ENCODE measurements at regions not wholly inside any gene's neighbourhood (a gene's known extent, or its start where the extent isn't known, plus 50 kb on each side); places are given as distances from the start of the nearest gene placed in this dataset.

DNA sequence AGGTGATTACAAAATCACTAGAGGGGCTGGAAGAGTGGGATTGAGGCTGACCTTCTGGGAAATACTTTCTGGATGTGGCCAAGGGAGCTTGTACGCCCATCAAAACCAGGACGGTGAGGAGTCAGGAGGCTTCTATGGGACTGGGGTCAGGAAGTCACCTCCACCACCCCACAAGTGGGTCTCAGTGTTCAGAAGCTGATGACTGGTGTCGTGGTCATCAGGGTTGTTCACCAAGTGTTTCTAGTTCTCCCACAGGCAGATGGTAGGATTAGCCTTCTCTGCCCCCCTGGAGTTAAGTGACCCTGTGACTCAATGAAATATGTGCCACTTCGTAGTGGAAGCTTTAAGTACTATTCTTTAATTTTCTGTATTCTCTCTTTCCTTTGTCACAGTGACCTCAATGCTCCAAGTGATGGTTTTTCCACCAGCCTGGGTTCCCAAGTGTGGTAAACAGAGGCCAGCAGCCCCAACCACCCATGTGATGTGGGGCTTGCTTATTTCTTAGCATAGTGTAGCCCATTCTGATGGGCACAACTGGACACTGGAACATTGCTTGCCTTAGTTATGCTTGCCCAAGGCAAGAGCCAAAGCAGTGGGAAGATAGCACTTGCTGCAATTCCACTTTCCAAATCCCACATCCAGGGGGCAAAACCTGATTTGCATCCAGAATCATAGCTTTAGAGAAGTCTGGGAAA lies 258.8 kb downstream of the CYP26B1 start:
- DNase-seq: no peak

DNA sequence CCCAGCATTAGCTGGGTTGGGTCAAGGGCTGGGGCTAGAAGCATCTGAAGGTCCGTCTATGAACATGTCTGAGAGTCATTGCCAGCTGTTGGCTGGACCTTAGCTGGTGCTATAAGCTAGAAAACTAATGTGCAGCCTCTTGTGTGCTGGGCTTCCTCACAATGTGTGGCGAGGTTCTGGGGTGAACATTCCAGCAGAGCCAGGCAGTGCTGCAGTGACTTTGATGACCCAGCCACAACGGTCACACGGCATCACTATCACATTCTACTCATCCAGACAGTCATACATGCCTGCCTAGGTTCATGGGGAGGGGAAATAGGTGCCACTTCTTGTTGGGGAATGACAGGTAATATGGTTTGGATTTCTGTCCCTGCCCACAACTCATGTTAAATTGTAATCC lies 260.5 kb downstream of the CYP26B1 start:
- no peak for DNase-seq

DNA sequence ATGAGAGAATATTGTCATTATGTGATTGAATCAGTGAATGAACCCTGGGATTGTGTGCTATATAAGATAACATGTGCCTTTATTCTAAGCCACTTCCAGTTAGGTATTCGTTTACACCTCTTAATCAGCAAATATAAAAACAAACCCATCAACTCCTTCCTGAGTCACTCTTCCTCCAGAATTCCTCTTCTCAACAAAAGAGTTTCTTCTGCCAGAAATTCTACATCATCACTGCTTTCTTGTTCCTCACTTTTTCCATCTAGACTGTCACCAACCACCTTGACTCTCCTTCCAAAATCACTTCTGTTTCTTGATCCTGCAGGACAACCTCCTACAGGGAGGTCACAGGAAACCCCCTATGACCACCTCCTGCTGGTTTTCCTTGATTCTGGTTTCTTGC lies 261.4 kb downstream of the CYP26B1 start:
- no peak for DNase-seq

DNA sequence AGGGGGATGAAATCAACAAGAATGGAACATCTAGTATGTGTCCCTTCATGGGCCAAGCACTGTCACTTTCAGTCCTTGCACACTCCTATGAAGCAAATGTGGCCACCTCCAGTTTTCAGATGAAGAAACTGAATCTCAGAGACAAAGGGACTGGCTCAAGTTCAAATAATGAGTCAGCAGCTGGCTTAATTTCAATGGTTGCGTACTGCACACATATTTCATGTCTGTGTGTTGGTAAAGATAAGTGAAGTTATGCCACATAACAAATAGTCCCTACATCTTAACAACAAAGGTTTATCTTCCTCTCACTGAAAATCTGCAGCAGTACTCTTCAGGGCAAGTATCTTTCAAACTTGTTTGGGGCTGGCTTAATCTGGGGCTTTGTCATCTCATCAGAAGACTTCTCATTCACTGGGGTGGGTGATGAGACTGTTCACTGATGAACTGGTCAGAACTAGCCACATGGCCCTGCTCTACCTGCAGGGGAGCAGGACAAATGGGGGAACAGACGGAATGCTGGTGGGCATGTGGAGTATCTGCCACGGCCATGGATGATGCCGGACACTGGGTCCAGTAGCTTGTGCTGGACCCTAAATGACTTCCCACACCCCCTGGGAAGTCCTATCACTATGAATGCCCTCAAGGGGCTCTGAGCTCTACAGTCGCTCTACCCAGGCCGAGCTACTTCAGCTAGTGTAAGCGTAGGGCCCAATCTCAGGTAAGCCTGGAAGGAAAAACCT lies 263.2 kb downstream of the CYP26B1 start:
- DNase-seq: no peak

DNA sequence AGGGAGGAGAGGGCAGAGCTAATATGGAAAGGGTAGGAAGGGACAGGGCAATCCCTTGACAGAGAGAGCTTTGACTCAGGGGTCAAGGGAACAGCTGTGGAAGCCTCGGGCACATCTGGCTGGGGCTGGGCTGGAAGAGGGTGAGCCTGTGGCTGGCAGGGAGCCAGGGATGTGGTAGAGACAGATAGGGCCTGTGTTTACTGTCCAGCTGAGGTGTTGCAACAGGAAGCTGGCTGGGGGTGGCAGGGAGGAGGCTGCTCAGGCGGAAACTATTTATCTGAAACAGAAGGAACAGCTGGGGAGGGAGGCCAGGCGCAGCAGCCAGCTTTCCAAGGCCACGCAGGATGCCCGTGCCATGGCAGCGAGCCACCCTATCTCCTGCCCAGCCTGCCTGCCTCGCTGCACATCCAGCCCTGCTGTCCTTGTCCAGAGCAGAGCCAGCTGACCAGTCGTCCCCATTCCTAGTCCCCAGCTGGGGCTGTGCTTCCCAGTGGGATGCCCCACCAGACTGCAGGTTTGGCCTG lies 264.7 kb downstream of the CYP26B1 start:
- DNase-seq: no peak

DNA sequence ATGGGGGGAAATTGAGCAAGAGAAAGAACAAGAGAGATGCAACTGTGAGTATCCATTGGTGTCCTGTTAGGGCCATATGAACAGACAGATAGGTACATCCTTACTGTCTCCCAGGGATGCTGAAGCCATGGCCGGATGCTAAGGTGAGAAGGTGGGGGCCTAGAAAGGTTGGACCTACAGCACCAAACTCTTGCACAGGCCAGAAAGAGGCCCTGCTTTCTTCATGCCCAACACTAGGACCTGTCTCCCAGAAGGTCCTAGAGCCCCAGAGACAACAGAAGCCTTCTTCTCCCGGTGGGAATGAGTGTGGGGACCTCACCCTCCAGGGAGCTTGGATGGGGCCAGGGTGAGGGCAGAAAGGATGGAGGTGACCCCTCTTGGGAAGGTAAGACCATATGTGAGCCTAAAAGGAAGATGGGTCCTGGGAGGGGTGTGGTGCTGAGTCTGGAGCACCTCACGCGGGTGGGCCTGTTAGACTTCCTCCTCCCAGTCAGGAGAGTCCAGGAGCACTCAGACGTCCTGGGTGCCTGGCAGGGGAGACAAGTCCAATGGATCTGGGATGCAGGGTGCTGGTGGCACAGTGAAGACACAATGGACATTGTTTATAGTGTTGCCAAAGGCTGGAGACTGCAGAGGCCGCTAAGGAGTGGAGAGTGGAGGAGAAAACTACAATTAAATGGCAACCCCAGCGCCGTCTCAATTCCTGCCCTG lies 265.3 kb downstream of the CYP26B1 start:
- no peak for DNase-seq

DNA sequence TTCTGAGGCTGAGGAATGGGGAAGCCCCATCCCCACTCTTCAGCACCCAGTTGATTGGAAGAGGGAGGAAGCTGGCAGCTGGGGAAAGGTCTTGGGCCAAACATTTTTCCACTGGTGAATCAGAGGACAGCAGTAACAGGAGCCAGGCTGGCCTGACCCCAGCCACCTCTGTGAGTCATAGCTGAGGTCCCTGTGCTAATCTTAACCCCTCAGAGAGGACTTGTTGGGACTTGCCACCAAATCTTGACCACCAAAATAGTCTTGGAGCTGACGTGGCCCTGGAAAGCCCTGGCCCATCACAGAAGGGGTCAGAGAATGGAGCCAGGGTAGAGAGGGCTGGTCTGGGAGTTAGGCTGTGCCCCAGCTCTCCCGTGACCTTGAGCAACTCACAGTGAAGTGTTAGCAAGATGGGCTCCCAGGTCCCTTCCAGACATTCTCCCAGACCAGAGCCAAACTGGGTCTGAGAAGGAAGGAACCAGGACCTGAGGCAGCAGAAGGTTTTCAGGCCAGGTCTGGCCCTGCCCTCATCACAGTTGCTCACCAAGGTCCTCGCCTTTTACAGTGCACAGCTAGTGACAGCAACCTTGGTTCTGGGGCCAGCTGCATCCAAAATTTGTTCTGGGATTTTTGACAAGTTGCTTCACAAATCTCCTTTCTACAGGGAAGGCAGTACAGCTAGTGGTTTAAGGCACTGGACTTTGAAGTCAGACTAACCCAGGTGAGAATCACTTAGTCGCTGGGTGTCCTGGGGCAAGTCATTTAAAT lies 266.6 kb downstream of the CYP26B1 start:
- no peak for DNase-seq

DNA sequence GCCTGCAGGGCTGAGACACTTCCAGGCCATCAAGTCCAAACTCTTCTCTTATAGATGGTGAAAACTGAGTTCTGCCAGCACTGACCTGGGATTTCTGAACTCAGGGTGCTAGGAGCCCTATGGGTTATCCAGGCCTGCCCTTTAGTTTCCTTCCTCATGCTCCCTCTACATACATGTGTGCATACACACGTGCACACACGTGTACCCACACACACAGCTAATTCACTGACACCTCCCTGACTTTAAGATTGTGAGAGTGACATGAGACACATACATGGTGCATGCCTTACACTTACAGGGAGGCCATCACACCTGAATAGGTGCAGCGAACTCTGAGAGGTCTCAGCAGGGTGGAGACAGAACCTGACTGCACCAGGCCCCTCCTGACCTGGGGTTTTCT lies 267.4 kb downstream of the CYP26B1 start:
- no peak for DNase-seq

DNA sequence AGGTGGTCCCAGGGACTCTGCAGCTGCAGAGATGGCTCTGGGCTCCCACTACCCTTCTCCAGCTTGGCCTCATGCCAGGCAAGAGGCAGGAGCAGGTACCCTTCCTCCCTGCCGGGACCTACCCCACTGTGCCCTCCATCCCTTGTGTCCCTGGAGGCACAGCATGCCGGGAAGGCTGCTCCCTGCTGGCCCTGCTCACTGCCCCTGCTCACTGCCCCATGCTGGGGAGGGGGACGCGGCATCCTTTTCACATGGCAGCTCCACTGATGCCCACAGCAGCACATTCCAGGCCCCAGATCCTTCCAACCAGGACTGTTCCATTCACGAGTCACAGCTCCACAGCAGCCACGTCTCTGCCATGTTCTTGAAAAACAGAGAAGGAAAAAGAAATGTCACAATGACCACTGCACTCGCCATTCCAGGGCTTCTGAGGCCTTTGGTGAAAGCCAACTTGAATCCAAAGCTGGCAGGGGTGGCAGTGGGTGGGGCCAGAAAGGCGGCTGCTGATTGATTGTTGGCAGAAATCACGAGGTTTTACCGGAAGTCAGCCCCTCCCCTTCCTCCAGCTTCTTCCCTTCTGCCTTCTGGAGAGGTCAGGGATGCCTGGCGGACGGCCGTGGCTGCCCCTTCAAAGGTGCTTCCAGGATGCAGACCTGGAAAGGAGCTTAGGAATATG lies 268.0 kb downstream of the CYP26B1 start:
- no peak for DNase-seq

DNA sequence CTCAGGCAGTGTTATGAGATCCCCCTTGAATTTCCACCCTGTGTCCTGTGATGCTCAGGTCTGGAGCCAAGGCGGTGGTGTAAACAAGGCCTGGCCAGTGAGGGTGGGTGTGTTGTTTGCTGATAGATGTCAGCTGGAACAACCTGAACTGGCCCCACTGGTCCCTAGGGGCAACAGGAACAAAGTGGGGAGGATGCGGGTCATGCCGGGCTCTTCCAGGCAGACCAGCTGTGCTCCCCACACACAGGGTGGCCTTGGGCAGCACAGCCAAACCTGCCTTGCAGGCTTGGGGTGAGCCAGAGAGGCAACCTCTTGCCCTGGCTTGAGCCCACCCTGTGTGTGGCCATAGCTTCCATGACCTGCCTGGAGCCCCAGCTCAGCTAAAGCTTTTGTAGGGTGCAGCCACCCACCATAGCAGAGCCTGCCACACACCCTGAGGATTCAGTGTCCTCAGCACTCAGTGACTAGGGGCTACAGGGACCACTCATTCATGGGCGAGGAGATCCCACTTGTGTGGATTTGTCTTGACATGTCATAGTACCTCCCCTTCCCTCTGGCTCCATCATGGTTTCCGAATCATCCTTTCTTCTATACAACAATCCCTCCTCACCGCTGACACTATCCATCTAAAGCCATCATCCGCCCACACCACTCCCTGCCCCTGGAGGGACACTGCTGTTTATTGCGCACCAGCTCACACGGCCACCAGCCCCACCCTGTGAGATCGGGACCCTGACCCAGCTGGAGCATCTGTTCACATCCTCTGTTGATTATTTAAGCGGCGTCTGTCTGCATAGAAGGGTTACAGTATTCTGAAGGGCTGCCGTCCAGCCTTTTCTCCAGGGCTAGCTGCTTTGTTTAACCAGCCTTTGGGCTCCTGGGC lies 268.8 kb downstream of the CYP26B1 start:
- no peak for DNase-seq

DNA sequence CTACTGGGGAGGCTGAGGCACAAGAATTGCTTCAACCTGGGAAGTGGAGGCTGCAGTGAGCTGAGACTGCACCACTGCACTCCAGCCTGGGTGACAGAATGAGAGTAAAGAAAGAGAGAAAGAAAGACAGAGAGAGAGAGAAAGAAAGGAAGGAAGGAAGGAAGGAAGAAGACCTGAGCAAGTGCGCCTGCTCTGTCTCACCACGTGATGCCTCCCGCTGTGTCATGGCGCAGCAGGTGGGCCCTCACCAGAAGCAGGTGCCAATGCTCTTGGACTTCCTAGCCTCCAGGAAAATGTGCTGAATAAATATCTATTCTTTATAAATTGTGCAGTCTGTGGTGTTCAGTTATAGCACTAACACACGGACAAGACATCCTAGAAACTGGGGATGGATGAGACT lies 270.0 kb downstream of the CYP26B1 start:
- DNase-seq: no peak

DNA sequence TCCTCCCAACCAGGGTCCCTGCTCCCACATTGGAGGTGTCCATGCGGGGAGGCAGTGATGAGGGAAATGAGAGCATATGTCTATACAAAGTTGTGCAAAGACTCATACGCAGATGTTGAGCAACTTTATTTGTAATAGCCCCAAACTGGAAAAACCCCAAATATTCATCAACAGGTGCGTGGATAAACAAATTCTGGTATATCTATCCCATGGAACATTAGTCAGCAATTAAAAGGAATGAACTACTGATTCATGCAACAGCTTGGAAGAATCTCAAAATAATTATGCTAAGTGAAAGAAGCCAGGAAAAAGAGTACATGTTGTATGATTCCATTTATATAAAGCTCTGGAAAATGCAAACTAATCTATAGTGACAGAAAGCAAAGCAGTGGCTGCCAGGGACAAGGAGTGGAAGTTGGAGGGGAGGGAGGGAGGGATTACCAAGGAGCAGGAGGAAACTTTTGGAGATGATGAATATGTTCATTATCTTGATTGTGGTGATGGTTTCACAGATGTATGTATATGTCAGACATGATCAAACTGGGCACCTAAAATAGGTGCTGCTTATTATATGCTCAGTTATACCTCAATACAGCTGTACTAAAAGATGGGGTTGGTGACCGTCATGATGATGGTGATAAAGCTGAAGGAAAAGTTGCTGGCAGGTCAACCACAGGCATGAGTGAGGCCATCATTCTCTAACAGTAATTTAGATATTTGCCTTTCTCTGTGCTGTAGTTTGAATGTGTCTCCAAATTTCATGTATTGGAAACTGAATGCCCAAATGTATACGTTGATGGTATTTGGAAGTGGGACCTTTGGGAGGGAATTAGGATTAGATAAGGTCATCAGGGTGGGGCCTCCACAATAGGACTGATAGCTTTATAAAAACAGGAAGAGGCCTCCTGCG lies 270.9 kb downstream of the CYP26B1 start:
- DNase-seq: no peak

DNA sequence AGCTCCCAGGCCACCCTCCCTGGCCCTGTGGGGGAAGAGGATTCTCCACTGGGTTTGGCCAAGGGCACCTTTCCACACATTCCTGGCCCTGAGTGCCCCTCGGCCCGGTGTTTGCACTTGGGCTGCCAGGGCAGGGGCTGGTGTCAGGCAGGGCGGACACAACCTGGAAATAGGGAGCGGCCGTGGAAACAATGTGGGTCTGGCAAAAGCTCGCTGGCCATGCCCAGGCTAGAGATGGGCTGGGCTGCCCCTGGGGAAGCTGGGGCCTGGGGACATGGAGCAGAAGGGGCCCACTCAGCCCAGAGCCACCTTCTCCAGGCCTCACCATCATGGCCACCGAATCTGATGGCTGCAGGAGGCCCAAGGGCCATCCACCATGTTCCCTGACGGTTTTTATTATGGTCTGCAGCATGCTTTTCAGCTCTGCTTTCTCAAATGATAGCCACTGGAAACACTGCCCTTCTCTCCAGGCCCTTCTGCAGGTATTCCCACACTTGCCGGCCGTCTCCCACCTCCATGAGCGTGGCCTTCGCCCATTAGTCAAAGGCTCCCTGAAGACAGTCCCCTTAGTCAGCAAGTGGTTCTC lies 275.1 kb downstream of the CYP26B1 start:
- DNase-seq: no peak

DNA sequence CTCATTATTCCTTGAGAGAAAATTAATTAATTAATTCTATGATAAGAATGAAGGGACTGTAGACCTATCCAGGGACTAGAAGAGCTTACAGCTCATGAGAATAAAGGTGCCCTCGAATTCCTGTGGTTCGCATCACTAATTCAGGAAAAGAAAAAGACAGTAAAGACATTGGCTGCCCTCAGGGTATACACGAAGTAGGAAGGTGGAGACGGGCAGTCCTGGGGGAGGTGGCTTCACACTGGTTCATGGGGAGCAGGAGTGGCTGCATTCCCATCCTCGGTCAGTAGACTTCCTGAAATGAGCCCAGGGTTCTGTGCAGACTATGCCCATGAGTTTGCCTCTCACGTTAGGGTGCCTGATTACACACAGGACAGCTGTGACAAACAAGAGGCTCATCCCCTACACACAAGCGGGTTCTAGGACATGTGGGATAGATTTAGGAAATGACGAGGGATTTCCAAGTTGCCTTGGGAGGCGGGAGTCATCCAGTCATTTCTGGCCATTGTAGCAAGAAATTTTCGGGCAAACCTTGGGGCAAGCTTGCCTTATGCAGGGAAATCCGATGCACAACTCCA lies 282.2 kb downstream of the CYP26B1 start:
- no peak for DNase-seq

DNA sequence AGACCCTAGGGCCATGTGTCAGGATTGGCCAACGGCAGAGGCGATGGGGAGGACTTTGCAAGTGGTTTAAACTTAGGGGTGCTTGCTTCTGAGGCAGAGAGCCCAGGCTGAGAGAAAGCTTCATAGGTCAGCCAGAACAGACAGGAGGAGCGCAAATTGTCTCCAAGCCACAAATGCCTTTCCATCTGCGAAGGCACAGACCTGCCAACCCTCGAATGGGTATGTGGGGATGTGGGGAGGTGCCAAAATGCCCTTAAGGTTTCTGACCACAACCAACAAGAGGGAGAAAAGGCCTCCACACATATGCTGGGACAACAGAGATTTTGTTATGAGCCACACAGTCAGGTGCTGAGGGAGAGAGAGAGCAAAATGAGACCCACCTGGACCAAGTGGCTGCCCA lies 283.6 kb downstream of the CYP26B1 start:
- no peak for DNase-seq

DNA sequence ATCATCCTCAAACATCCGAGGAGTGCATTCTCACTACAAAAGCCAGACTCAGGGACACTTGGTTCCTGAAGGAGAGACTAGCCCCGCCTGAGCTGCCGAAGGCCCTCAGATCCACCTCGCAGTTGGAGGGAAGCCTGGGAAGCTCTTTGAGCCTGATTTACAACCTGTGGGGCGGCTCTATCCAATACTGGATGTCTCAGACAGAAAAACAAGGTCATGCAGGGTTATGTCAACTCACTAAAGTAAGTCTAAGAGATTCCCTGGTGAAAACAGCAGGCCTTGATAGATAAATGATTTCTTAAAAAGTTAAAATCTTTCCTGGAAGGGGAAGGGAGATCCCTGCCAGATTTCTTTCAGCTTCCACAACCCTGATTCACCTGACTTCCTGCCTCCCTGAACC lies 284.3 kb downstream of the CYP26B1 start:
- DNase-seq: no peak

DNA sequence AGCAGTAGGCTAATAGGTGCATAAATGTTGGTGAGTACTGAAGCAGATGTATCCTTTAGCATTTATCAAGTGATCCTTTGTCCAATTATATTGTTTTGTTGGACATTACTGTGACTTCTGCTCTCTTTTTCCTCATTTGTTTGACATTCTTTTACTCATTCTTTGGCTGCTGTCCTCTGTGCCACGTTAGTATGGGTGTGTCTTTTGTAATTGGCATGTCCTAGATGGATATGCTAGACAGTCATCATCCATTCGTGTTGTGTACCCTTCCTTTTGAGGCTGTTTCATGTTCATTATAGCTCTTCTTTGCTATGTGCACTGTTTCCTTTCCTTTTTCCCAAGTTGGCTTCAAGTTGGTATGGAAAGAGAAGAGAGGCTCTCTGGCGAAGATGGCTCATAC lies 284.7 kb downstream of the CYP26B1 start:
- no peak for DNase-seq

DNA sequence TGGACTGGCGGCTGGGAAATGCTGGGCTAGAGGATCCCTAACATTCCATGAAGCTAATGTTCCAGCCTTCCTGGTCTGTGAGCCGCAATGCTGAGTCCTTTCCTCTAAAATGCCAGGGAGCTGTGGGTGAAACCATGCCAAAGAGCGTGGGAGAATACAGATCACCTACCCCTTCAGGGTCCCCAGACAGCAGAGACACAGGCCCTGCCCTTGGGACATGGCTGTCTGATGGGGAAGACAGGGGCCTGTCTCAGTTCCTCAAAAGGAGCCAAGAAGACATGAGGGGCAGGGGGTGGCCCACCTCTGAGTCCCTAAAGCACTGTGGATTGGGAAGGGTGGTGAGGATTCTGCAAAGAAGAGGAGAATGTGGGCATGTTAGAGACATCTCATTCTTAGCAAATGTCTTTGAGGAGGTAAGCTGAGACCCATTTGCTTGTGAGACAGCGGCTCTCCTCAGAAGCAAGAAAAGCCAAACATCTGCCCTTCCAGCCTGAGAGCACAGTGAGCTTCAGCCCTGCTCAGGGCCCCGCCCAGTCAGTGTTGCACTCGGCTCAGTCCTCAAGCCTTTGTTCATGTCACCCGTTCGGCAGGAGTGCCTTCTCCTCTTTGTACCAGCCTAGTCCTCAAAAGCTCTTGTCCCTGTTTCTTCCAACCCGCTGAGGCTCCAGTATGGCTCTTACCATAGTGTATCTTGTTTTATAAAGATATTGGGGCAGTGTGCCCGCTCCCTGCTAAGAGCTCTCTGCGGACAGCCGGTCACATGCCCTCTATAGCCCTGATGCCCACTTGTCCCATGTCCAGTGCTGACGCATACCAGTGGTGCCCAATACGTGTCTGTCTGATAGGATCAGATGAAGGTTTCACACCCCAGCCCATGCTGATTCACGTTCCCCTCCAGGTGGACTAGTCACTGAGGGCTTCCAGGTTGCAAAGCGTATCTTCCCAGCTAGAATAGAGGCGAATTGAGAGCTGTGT lies 286.2 kb downstream of the CYP26B1 start:
- DNase-seq: no peak

All from NCI-H1105 (cell line).